MM.1S (cell line): ENCODE measurements at regions not wholly inside any gene's neighbourhood (a gene's known extent, or its start where the extent isn't known, plus 50 kb on each side); places are given as distances from the start of the nearest gene placed in this dataset.

Source experiments
- EZH2 ChIP-seq: fragments of 300-600 bp; sonication (generic); optimal IDR thresholded peaks from 2 replicates; pipeline ENCODE3; 2017; ENCODE audit warnings: low read depth, mild to moderate bottlenecking, antibody characterized with exemption, low read length, mixed read lengths
- EZH2phosphoT487 ChIP-seq: fragments of 300-600 bp; sonication (generic); IDR thresholded peaks from 2 replicates; pipeline ENCODE4 v1.6.1; 2018; ENCODE audit warnings: antibody characterized with exemption, low read length
- TF ChIP-seq, protein P1 (sequence below): fragments of 300-600 bp; sonication (generic); IDR thresholded peaks from 2 replicates; pipeline ENCODE4 v1.5.1; 2016; ENCODE audit warnings: antibody characterized with exemption, low read length, mixed read lengths

DNA sequence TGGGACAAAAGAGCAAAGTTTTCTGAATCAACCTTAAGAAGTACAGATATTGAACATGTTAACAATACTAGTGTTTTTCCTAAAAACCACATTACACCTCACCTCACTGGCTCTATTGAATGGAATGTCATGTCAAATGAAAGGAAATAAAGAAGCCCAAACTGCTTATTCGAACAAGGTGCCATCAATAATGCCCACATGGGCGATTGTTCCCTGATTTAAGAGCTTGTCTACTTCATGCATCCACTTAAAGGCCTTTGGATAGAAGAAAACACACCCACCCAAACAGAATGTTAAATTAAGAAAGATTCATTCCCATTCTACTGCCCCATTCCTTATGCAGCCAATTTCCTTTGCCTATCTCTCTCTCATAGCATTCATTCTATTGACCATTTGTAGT is 118.5 kb upstream of the PAQR3 start:
- TF ChIP-seq, protein P1, sequence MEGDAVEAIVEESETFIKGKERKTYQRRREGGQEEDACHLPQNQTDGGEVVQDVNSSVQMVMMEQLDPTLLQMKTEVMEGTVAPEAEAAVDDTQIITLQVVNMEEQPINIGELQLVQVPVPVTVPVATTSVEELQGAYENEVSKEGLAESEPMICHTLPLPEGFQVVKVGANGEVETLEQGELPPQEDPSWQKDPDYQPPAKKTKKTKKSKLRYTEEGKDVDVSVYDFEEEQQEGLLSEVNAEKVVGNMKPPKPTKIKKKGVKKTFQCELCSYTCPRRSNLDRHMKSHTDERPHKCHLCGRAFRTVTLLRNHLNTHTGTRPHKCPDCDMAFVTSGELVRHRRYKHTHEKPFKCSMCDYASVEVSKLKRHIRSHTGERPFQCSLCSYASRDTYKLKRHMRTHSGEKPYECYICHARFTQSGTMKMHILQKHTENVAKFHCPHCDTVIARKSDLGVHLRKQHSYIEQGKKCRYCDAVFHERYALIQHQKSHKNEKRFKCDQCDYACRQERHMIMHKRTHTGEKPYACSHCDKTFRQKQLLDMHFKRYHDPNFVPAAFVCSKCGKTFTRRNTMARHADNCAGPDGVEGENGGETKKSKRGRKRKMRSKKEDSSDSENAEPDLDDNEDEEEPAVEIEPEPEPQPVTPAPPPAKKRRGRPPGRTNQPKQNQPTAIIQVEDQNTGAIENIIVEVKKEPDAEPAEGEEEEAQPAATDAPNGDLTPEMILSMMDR: no peak
- TF ChIP-seq EZH2 (no peak), EZH2phosphoT487 (no peak)
